ENCODE measurements at regions not wholly inside any gene's neighbourhood (a gene's known extent, or its start where the extent isn't known, plus 50 kb on each side); places are given as distances from the start of the nearest gene placed in this dataset.
"Not testable (repeated sequence)": the region's sequence is repeated elsewhere in the genome, so short reads cannot be mapped to it uniquely, and the experiment has no call there.

- DNase-seq (ENCODE audit: low read depth): no peak
These were observed 85.6 kb upstream of the SNX7 start for GRCh38 chr1:98575955-98576354.

DNA sequence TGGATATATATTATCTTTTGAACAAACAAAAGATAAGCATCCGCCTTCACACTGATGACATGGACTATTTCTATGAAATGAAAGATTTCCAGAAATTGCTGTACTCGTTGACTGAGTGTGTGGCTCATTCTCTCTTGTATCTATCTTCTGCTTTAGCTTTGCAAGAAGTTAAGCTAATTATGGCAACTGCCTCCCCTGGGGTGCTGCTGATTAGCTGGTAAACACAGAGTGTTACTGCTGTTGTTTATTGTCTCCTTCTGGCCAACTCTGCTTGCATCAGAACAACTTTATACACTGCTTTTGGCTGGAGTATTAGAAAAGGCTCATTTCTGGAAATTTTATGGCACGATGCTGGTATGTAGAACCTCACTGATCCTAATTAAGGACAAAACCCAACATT is 95.6 kb upstream of the SNX7 start:
- no peak for DNase-seq (ENCODE audit: low read depth)

- no peak for DNase-seq (ENCODE audit: low read depth)
These were observed 102.2 kb upstream of the SNX7 start for GRCh38 chr1:98559291-98559690.

GRCh38 chr1:98557895-98558294 is 103.6 kb upstream of the SNX7 start:
- no peak for DNase-seq (ENCODE audit: low read depth)

DNA sequence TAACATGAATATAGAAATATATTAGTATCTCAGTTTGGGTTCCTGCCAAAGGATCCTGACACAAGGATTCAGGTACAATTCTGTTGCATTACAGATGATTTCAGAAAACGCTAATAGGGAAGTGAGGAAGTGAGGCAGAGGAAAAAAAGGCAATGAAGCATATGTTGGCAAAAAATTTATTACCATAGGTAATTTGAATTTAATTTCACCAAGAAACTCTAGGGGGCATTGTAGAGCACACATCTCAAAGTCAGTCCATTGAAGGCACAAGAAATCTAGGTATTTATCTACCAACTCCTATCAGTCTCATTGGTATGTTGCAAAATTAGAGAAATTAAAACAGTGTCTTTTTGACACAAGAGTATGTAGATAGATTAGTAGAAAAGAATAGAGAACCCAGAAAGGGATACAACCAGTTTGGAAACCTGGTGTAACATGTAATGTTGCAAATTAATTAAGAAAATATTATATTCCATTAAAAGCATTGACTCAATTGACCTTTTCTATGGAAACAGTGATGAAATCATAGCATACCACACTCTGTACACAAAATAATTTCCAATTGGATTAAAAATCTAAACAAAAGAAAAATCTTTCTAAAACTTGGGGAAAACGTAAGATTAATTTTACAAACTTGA is 104.9 kb upstream of the SNX7 start:
- DNase-seq (ENCODE audit: low read depth): no peak

DNA sequence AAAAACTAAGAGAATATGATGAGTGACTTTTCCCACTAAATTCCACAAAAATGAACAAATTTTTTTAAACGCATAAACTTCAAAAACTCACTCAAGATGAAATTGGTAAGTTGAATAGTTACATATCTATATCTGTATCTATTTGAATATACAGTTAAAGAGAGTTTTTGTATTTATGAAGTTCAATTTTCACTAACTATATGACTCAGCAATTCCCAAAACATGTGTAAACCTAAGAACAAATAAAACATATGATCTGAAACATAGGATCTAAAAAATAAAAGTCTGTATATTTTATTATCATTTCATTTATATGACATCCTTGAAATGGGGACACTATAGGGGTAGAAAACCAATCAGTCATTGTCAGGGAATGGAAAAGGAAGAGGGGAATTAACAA is 105.7 kb upstream of the SNX7 start:
- DNase-seq (ENCODE audit: low read depth): no peak

GRCh38 chr1:98552576-98553074 is 108.9 kb upstream of the SNX7 start:
- not testable (repeated sequence) for DNase-seq (ENCODE audit: low read depth)

GRCh38 chr1:98550076-98550475 is 111.4 kb upstream of the SNX7 start:
- DNase-seq (ENCODE audit: low read depth): no peak

- DNase-seq (ENCODE audit: low read depth): no peak
These were observed 115.2 kb upstream of the SNX7 start for GRCh38 chr1:98546319-98546718.

DNA sequence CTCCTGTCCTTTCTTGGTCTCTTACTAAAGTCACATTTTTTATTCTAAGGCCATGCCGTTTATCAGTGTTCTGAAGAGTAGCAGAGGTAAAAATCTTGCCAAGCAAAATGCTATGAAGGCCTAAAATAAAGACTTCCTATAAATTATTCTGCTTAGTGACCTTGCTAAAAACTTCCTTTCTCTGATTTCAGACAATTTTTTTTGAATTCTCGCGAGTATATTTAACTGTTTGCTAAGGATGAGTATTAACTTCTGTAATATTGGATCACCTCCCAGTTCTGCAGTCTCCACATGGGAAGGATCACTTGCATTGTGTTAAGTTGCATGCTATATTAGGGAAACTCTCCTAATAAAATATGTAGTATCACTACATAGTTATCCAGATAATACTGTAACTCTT is 123.4 kb upstream of the SNX7 start:
- DNase-seq (ENCODE audit: low read depth): no peak

GRCh38 chr1:98523256-98523655 is 138.3 kb upstream of the SNX7 start:
- no peak for DNase-seq (ENCODE audit: low read depth)

DNA sequence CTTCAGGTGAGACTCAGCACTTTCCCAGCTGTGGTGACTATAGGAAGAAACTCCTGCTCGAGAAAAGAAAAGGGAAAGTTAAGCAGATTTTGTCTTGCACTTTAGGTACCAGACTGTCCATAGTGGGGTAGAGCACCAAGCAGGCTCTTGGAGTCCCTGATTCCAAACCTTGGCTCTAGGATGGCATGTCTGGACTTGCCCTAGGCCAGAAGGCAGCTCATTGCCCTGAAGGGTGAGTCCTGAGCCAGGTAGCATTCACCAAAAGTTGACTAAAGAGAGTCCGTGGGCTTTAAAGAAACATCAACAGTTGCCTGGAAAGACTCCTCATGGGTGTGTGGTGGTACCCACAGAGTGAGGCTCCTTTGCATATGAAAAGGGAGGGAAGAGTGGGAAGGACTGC is 145.2 kb upstream of the SNX7 start:
- DNase-seq (ENCODE audit: low read depth): no peak

DNA sequence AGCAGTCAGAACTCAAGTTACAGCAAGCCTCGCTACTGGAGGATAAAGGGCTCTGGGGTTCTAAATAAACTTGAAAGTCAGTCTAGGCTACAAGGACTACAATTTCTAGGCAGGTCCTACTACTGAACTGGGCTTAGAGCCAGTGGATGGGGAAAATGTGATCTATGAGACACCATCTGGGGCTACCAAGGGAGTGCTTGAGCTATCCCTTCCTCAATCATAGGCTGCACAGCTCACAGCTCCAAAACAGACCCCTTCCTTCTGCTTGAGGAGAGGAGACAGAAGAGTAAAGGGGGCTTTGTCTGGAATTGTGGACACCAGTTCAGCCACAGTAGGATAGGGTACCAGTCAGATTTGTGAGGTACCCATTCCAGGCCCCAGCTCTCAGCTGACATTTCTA is 145.8 kb upstream of the SNX7 start:
- DNase-seq (ENCODE audit: low read depth): no peak

GRCh38 chr1:98512216-98512615 is 149.3 kb upstream of the SNX7 start:
- DNase-seq (ENCODE audit: low read depth): not testable (repeated sequence)

DNA sequence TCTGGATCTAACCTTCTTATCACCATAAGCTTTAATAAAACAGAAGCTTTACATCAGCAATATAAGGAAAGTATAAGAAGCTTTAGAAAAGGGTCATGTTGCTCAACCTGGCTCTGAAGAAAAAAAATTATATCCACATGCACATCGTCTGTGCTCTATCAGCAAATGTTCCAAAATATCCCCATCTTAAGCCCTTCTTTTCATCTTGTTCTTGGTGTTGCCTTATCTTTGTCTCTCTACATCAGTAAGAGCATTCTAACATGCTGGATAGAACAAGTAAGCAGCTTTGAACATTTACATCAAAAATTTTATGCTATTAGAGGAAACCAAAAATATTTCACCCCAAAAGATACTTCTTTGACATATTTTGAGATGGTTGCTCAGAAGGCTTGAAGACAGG is 157.8 kb upstream of the SNX7 start:
- no peak for DNase-seq (ENCODE audit: low read depth)

DNA sequence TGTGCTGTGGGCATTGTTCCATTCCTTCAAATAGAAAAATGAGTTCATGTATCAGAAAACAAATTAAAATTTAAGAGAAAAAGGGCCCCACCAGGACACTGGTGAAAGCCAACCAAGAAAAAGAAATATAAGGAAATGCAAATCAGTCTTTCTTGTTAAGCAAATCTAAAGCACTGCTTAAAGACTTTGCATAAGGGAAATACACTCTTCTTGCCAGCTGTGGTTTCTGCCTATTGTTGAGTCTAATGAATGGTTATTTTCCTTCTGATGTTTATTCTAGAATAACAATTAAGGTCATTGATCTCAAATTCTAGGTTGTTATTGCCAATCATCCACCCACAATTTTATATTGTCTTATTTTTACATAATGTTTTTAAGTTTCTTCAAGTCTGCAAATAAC is 158.6 kb upstream of the SNX7 start:
- DNase-seq (ENCODE audit: low read depth): no peak

DNA sequence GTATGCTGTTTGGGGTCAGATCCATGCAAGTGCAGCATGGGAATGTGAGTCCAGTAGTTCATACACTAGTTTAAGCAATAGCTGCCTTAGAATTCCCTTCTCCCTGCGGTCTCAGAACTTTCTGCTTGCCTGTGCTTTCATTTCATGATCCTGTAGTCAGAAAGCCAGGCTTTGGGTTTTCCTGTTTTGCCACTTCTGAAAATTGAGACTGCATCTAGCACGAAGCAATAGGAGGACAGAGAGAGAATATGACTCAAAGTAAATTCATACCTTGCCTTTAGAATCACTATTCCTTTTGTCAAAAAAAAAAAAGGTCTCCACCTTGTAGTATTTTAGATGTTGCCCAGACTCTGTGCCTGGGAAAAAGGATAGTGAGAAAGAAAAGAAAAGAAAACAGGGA is 161.2 kb upstream of the SNX7 start:
- DNase-seq (ENCODE audit: low read depth): no peak

DNA sequence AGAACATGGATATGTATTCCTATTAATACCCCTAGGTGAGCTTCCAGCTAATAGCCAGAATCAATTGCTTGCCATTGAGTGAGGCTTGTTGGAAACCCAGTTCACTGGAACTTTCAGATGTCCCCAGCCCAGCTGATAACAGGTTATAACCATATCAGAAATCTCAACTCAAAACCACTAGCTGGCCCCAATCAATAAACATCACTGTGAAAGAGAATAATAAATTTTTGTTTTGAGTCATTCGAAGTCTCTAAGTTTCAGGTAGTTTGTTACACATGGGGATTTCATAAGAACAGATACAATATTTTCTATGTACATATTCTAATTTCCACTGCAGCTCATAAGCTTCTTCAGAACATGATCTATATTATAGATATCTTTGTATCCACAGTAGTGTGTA is 162.9 kb upstream of the SNX7 start:
- no peak for DNase-seq (ENCODE audit: low read depth)

GRCh38 chr1:98497497-98497896 is 164.0 kb upstream of the SNX7 start:
- DNase-seq (ENCODE audit: low read depth): no peak

DNA sequence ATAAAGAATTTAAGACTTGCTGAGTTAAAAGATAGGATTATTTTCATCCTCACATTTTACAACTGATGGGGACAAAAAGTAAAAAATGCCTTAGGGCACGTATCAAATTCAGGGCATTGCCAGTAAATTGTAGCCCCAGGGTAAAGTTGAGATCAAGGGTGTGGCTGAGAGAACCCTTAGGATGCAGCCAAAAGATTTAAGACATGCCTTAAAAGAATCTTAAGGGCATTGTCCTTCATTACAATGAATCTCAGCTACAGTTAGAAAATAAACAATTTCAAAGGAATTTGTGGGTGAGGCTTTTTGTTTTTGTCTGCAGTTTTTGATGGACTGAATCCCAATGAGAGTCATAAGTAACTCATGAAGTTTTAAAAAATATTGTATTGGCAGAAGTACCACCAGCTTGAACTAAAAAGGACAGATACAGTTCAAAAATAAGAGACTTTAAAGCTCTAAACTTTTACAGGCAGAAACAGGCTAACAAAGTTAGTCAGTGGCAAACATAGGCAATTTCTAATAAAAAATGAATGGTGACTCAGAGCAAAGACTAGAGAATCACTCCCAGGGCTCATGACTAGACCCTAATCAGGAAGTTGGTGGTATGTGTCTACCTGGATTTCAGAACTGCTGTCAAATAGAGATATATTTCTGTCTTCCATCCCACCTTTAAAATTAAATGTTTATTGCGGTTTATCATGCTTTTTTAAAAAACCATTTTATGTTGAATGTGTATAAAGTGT is 165.1 kb upstream of the SNX7 start:
- no peak for DNase-seq (ENCODE audit: low read depth)

GRCh38 chr1:98493469-98493868 is 168.1 kb upstream of the SNX7 start:
- DNase-seq (ENCODE audit: low read depth): no peak

DNA sequence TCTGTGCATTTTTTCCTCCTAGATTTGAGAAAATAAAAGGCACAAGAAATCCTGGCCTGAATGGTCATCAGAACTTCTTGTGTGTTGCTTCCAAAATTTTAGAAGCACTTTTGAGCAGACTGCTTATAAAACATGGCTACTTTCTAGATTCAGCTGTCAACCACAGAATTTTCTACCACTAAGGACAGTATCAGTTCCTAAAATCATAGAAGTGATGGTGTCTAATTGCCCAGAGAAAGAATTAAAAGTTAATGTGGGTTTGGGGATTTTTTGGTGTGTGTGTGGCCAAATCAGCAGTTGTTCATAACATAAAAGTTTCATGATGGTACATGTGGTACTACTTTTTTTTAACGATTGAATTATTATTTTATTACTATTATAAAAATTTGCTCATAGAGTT is 171.4 kb upstream of the SNX7 start:
- DNase-seq (ENCODE audit: low read depth): no peak

DNA sequence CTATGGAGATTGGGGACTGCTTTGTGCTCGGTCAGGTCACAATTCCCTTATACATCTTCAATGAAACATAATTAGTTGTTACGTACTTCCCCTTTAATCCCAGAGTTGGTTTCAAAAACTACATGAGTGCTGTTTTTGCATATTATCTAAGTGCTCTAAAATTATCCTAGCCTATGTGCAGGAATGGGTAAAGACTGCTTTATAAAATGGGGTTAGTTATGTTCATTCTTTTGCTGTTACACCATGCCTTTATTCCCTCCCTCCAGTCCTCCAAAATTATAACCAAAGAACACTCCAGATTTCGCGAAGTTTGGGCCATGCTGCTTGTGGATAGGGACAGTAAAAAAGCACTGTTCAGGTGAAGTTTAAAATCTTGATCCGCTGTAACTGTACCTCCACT is 173.9 kb upstream of the SNX7 start:
- no peak for DNase-seq (ENCODE audit: low read depth)

DNA sequence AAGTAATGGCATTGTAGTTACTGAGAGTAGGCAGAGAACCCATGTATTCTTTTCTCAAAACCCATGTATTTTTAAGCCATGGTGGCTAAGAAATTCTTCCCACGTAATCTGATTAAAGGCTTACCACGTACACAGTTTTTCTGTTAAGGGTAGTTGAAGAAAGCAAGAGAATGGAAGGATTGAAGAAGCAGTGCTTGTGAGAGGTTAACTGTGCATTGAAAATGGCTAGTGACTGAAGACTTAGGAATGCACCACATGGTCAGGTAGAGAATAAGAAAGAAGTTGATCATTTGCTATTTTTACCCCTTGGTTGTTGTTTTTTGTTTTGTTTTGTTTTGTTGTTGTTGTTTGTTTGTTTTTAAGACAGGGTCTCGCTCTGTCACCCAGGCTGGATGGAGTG is 178.9 kb upstream of the SNX7 start:
- DNase-seq (ENCODE audit: low read depth): no peak
